IMR-90 (cell line): ENCODE measurements at regions not wholly inside any gene's neighbourhood (a gene's known extent, or its start where the extent isn't known, plus 50 kb on each side); places are given as distances from the start of the nearest gene placed in this dataset.

Experiments
- ATAC-seq: fragments of 200-7000 bp; cut with Tn5 transposase; 2 replicates; pipeline ENCODE4 v1.9.1; 2020; ENCODE audit warnings: low read depth, mild to moderate bottlenecking, moderate library complexity
- BruUV-seq: library from RNA; stranded (reverse); fragments of 400-500 nt; replicated peaks from 2 replicates; lab custom pipeline; 2021; lab: Mats Ljungman, UMichigan
- CTCF ChIA-PET: fragments of 300-600 bp; formaldehyde crosslinking; extraction: SDS; loops from one replicate; lab custom pipeline; 2021; ENCODE audit warnings: antibody characterized with exemption; lab: Yijun Ruan, JAX
- POLR2A ChIA-PET: fragments of 300-600 bp; sonication (Branson Sonifier 250); formaldehyde crosslinking; loops from one replicate; lab custom pipeline; 2022; ENCODE audit warnings: antibody characterized with exemption; ENCODE audit not compliant: unreplicated experiment; lab: Charles Lee
- DNase-seq: peaks from one replicate; pipeline ENCODE4 v3.0.0; 2013
- H2AFZ ChIP-seq: replicated peaks from 2 replicates; pipeline ENCODE3; 2013; ENCODE audit warnings: low read length, mild to moderate bottlenecking; ENCODE audit not compliant: poor library complexity
- H2AK5ac ChIP-seq: 2 replicates; pipeline ENCODE4 v1.6.1; 2013; ENCODE audit warnings: low read depth, low read length, inconsistent platforms
- H2AK9ac ChIP-seq: replicated peaks from 2 replicates; pipeline ENCODE3; 2013; ENCODE audit warnings: mild to moderate bottlenecking, low read depth, low read length, moderate library complexity; ENCODE audit not compliant: poor library complexity
- H2BK120ac ChIP-seq: 2 replicates; pipeline ENCODE4 v1.6.1; 2013; ENCODE audit warnings: low read depth, low read length, inconsistent platforms
- H2BK15ac ChIP-seq: 3 replicates; pipeline ENCODE4 v1.6.1; 2013; ENCODE audit warnings: low read depth, low read length, inconsistent platforms
- H2BK20ac ChIP-seq: 2 replicates; pipeline ENCODE4 v1.6.1; 2013; ENCODE audit warnings: low read depth, mild to moderate bottlenecking, inconsistent platforms, low read length, moderate library complexity
- H2BK5ac ChIP-seq: 2 replicates; pipeline ENCODE4 v1.6.1; 2013; ENCODE audit warnings: mild to moderate bottlenecking, low read depth, low read length, inconsistent platforms; ENCODE audit not compliant: poor library complexity, severe bottlenecking
- H3K14ac ChIP-seq: replicated peaks from 2 replicates; pipeline ENCODE4 v1.6.1; 2013; ENCODE audit warnings: low read depth, low read length, inconsistent platforms
- H3K18ac ChIP-seq: 2 replicates; pipeline ENCODE4 v1.6.1; 2013; ENCODE audit warnings: low read depth, low read length, control low read depth
- H3K23ac ChIP-seq: 2 replicates; pipeline ENCODE4 v1.6.1; 2013; ENCODE audit warnings: low read depth, low read length, inconsistent platforms
- H3K27ac ChIP-seq: 2 replicates; pipeline ENCODE4 v1.5.1; 2013; ENCODE audit warnings: mild to moderate bottlenecking, control low read depth, low read length; ENCODE audit not compliant: insufficient read depth
- H3K27me3 ChIP-seq: 2 replicates; pipeline ENCODE4 v1.6.1; 2013; ENCODE audit warnings: low read length; ENCODE audit not compliant: control insufficient read depth, insufficient read depth
- H3K36me3 ChIP-seq: 2 replicates; pipeline ENCODE4 v1.6.1; 2013; ENCODE audit warnings: low read length, mixed read lengths; ENCODE audit not compliant: control insufficient read depth, insufficient read depth
- H3K4ac ChIP-seq: 2 replicates; pipeline ENCODE4 v1.6.1; 2013; ENCODE audit warnings: low read depth, low read length, inconsistent platforms
- H3K4me1 ChIP-seq: 2 replicates; pipeline ENCODE4 v1.6.1; 2013; ENCODE audit warnings: low read length, mixed read lengths; ENCODE audit not compliant: control insufficient read depth, insufficient read depth
- H3K4me2 ChIP-seq: 2 replicates; pipeline ENCODE4 v1.6.1; 2013; ENCODE audit warnings: low read depth, mild to moderate bottlenecking, control low read depth, low read length, moderate library complexity
- H3K4me3 ChIP-seq: 2 replicates; pipeline ENCODE4 v1.5.1; 2013; ENCODE audit warnings: low read depth, mild to moderate bottlenecking, control low read depth, low read length, moderate library complexity; ENCODE audit not compliant: insufficient read depth
- H3K56ac ChIP-seq: 2 replicates; pipeline ENCODE4 v1.6.1; 2013; ENCODE audit warnings: low read length, inconsistent platforms; ENCODE audit not compliant: insufficient read depth; ENCODE audit errors: extremely low read depth
- H3K79me1 ChIP-seq, 2 experiments: 2 replicates each; pipeline ENCODE4 v1.6.1; 2013; ENCODE audit warnings: low read length in 2 of 2, inconsistent platforms in 1 of 2, low read depth in 1 of 2
- H3K9ac ChIP-seq: 2 replicates; pipeline ENCODE4 v1.6.1; 2013; ENCODE audit warnings: low read depth, low read length, control low read depth
- H3K9me1 ChIP-seq: 2 replicates; pipeline ENCODE4 v1.6.1; 2013; ENCODE audit warnings: low read length, inconsistent platforms; ENCODE audit not compliant: insufficient read depth
- H3K9me3 ChIP-seq: 2 replicates; pipeline ENCODE4 v1.6.1; 2013; ENCODE audit warnings: low read length; ENCODE audit not compliant: control insufficient read depth, insufficient read depth
- H4K20me1 ChIP-seq: 2 replicates; pipeline ENCODE4 v1.6.1; 2013; ENCODE audit warnings: low read length, inconsistent platforms; ENCODE audit not compliant: insufficient read depth
- H4K5ac ChIP-seq: 2 replicates; pipeline ENCODE4 v1.6.1; 2013; ENCODE audit warnings: mild to moderate bottlenecking, low read depth, low read length, control low read depth
- H4K8ac ChIP-seq, 2 experiments: 2 replicates each; pipeline ENCODE4 v1.6.1; 2013; ENCODE audit warnings: low read depth in 2 of 2, low read length in 2 of 2, control low read depth in 1 of 2, inconsistent platforms in 1 of 2
- H4K91ac ChIP-seq: 2 replicates; pipeline ENCODE4 v1.6.1; 2013; ENCODE audit warnings: low read depth, low read length, inconsistent platforms; ENCODE audit not compliant: insufficient read depth
- CEBPB ChIP-seq: IDR thresholded peaks from 2 replicates; pipeline ENCODE4 v1.6.1; 2012; ENCODE audit warnings: low read depth, low read length, improper control_type of control experiment
- CTCF ChIP-seq: conservative IDR thresholded peaks from 2 replicates; pipeline ENCODE4 v1.5.1; 2012; ENCODE audit warnings: mild to moderate bottlenecking, low read depth, low read length, improper control_type of control experiment
- FOS ChIP-seq: fragments of 150-350 bp; IDR thresholded peaks from 2 replicates; pipeline ENCODE4 v1.6.1; 2016; ENCODE audit warnings: low read depth, low read length
- MAFK ChIP-seq: IDR thresholded peaks from 2 replicates; pipeline ENCODE4 v1.6.1; 2012; ENCODE audit warnings: low read depth, low read length, improper control_type of control experiment
- MXI1 ChIP-seq: IDR thresholded peaks from 2 replicates; pipeline ENCODE4 v1.6.1; 2012; ENCODE audit warnings: low read depth, mild to moderate bottlenecking, low read length, moderate library complexity, borderline replicate concordance
- NFE2L2 ChIP-seq: fragments of 150-350 bp; IDR thresholded peaks from 2 replicates; pipeline ENCODE4 v1.6.1; 2016; ENCODE audit warnings: low read depth, mild to moderate bottlenecking, low read length
- POLR2A ChIP-seq: IDR thresholded peaks from 2 replicates; pipeline ENCODE4 v1.6.1; 2012; ENCODE audit warnings: mild to moderate bottlenecking, low read depth, low read length
- RAD21 ChIP-seq: IDR thresholded peaks from 2 replicates; pipeline ENCODE4 v1.6.1; 2012; ENCODE audit warnings: low read length, improper control_type of control experiment
- RCOR1 ChIP-seq: IDR thresholded peaks from 2 replicates; pipeline ENCODE4 v1.6.1; 2012; ENCODE audit warnings: mild to moderate bottlenecking, low read length, improper control_type of control experiment; ENCODE audit not compliant: insufficient replicate concordance
- SMC3 ChIP-seq: fragments of 150-350 bp; IDR thresholded peaks from 2 replicates; pipeline ENCODE4 v1.6.1; 2016; ENCODE audit warnings: low read depth, mild to moderate bottlenecking, antibody characterized with exemption, low read length, moderate library complexity
- dilution Hi-C: fragments of 300-500 bp; cut with HindIII; formaldehyde crosslinking; loops from one replicate; pipeline ENCODE4 v1.14.3; 2018; ENCODE audit warnings: low sequenced_read_pairs; ENCODE audit not compliant: unreplicated experiment
- in situ Hi-C: fragments of 300-500 bp; cut with MboI; formaldehyde crosslinking; loops from 3 replicates; pipeline ENCODE4 v1.14.3; 2019; ENCODE audit warnings: low sequenced_read_pairs, inconsistent platforms, mixed read lengths
- intact Hi-C: fragments of 100-400 bp; cut with micrococcal nuclease; formaldehyde crosslinking; loops from 2 replicates; pipeline ENCODE4 v1.10.0; 2022
- TF ChIP-seq, protein P1 (sequence below): fragments of 150-350 bp; IDR thresholded peaks from 2 replicates; pipeline ENCODE4 v1.6.1; 2017; ENCODE audit warnings: mild to moderate bottlenecking, antibody characterized with exemption, low read length, low read depth

DNA sequence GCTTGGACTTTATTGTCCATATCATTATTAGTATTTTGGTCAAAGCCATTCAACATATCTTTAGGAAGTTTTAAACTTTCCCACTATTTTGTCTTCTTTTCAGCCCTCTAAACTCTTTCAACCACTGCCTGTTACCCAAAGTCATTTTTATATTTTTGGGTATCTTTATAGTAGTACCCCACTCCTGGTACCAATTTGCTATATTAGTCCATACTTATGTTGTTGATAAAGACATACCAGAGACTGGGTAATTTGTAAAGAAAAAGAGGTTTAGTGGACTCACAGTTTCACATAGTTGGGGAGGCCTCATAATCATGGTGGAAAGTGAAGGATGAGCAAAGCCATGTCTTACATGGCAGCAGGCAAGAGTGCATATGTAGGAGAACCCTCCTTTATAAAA lies 271.4 kb downstream of the KLHL4 start:
- Histone ChIP-seq H2BK5ac (no peak overlapping the region), H4K91ac (no peak overlapping the region), H3K27ac (no peak overlapping the region), H2AFZ (no peak overlapping the region), H2AK9ac (no peak overlapping the region), H2BK120ac (no peak overlapping the region), H3K36me3 (no peaks in the 10 kb centered on the region), H4K8ac (no peak overlapping the region), H3K9me1 (no peaks in the 10 kb centered on the region), H3K23ac (no peak overlapping the region), H3K56ac (no peak overlapping the region), H3K4me1 (no peaks in the 10 kb centered on the region), H2AK5ac (no peak overlapping the region), H3K4me2 (no peak overlapping the region), H4K5ac (no peak overlapping the region), H3K9me3 (no peaks in the 10 kb centered on the region), H3K9ac (no peak overlapping the region), H2BK20ac (no peak overlapping the region), H3K4ac (no peak overlapping the region), H4K20me1 (no peaks in the 10 kb centered on the region), H3K14ac (no peak overlapping the region), H3K18ac (no peak overlapping the region), H3K27me3 (no peaks in the 10 kb centered on the region), H3K79me1 (no peaks in the 10 kb centered on the region), H2BK15ac (no peak overlapping the region), H3K4me3 (no peak overlapping the region)
- in situ Hi-C loops: no loop called here
- TF ChIP-seq POLR2A (no peak), MAFK (no peak), NFE2L2 (no peak), CTCF (no peak), FOS (no peak), RAD21 (no peak), MXI1 (no peak), CEBPB (no peak), SMC3 (no peak), RCOR1 (no peak)
- TF ChIP-seq, protein P1, sequence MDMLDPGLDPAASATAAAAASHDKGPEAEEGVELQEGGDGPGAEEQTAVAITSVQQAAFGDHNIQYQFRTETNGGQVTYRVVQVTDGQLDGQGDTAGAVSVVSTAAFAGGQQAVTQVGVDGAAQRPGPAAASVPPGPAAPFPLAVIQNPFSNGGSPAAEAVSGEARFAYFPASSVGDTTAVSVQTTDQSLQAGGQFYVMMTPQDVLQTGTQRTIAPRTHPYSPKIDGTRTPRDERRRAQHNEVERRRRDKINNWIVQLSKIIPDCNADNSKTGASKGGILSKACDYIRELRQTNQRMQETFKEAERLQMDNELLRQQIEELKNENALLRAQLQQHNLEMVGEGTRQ: no peak
- ATAC-seq: no peak
- no TSS peak for BruUV-seq
- dilution Hi-C loops: no loop called here
- POLR2A ChIA-PET: no interaction called here
- CTCF ChIA-PET: no interaction called here
- DNase-seq: no peak
- intact Hi-C loops: no loop called here
